Neural cell (in vitro differentiated cells): ENCODE measurements at regions not wholly inside any gene's neighbourhood (a gene's known extent, or its start where the extent isn't known, plus 50 kb on each side); places are given as distances from the start of the nearest gene placed in this dataset.
A peak's percentile ranks its signal among the peaks of the same experiment; 100 is the strongest.

Experiments used
- EP300 ChIP-seq: fragments of 450-650 bp; conservative IDR thresholded peaks from 2 replicates; pipeline ENCODE4 v1.6.1; 2014; ENCODE audit warnings: antibody characterized with exemption, mild to moderate bottlenecking, moderate library complexity; ENCODE audit not compliant: poor library complexity, severe bottlenecking
- EZH2 ChIP-seq: fragments of 200-600, 300-800 bp; shearing (Covaris generic), sonication (generic); IDR thresholded peaks from 2 replicates; pipeline ENCODE4 v1.6.1; 2014; ENCODE audit warnings: antibody characterized with exemption, low read length, borderline replicate concordance, mild to moderate bottlenecking; ENCODE audit not compliant: insufficient read depth, poor library complexity, severe bottlenecking
- POLR2AphosphoS5 ChIP-seq: IDR thresholded peaks from 2 replicates; pipeline ENCODE4 v1.6.1; 2012
- RAD21 ChIP-seq: fragments of 450-650 bp; conservative IDR thresholded peaks from 2 replicates; pipeline ENCODE4 v1.6.1; 2014; ENCODE audit warnings: antibody characterized with exemption, mild to moderate bottlenecking, moderate library complexity
- REST ChIP-seq: IDR thresholded peaks from 2 replicates; pipeline ENCODE4 v1.6.1; 2012; ENCODE audit warnings: borderline replicate concordance
- TAF1 ChIP-seq: IDR thresholded peaks from 2 replicates; pipeline ENCODE4 v1.6.1; 2012; ENCODE audit warnings: low read depth
- TF ChIP-seq, protein P1 (sequence below): fragments of 450-650 bp; IDR thresholded peaks from 2 replicates; pipeline ENCODE4 v1.5.1; 2014; ENCODE audit warnings: antibody characterized with exemption, mild to moderate bottlenecking, moderate library complexity; ENCODE audit not compliant: poor library complexity, severe bottlenecking

GRCh38 chr10:8298896-8299570 lies 244.5 kb downstream of the GATA3 start:
- TF ChIP-seq, protein P1, sequence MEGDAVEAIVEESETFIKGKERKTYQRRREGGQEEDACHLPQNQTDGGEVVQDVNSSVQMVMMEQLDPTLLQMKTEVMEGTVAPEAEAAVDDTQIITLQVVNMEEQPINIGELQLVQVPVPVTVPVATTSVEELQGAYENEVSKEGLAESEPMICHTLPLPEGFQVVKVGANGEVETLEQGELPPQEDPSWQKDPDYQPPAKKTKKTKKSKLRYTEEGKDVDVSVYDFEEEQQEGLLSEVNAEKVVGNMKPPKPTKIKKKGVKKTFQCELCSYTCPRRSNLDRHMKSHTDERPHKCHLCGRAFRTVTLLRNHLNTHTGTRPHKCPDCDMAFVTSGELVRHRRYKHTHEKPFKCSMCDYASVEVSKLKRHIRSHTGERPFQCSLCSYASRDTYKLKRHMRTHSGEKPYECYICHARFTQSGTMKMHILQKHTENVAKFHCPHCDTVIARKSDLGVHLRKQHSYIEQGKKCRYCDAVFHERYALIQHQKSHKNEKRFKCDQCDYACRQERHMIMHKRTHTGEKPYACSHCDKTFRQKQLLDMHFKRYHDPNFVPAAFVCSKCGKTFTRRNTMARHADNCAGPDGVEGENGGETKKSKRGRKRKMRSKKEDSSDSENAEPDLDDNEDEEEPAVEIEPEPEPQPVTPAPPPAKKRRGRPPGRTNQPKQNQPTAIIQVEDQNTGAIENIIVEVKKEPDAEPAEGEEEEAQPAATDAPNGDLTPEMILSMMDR: no peak
- TF ChIP-seq RAD21: no peak
- no peak for TF ChIP-seq TAF1
- TF ChIP-seq EP300: peak; percentile 17
- TF ChIP-seq POLR2AphosphoS5: no peak
- TF ChIP-seq REST: no peak
- TF ChIP-seq EZH2: no peak
